HFF-Myc (cell line): ENCODE measurements at regions not wholly inside any gene's neighbourhood (a gene's known extent, or its start where the extent isn't known, plus 50 kb on each side); places are given as distances from the start of the nearest gene placed in this dataset.

Experiments used
- DNase-seq: peaks from one replicate; pipeline ENCODE4 v3.0.0-alpha.2; 2011; ENCODE audit warnings: low read depth; ENCODE audit errors: extremely low read depth
- H3K4me3 ChIP-seq: replicated peaks from 2 replicates; pipeline ENCODE4 v1.5.1; 2011; ENCODE audit warnings: low read depth, mild to moderate bottlenecking, control low read depth, low read length
- CTCF ChIP-seq: IDR thresholded peaks from 2 replicates; pipeline ENCODE4 v1.5.1; 2012; ENCODE audit warnings: mild to moderate bottlenecking, low read depth, low read length, control low read depth; ENCODE audit errors: missing control alignments

GRCh38 chr15:62498278-62498677, 333.2 kb upstream of the C2CD4B start:
- H3K4me3 ChIP-seq = no peak overlapping the region
- no peak for TF ChIP-seq CTCF
- no peak for DNase-seq

GRCh38 chr15:62498712-62499111, 333.6 kb upstream of the C2CD4B start:
- no peak for TF ChIP-seq CTCF
- no peak overlapping the region for H3K4me3 ChIP-seq
- DNase-seq = no peak

GRCh38 chr15:62500325-62500724, 335.2 kb upstream of the C2CD4B start:
- TF ChIP-seq CTCF = no peak

GRCh38 chr15:62502451-62502850, 337.4 kb upstream of the C2CD4B start:
- H3K4me3 ChIP-seq = no peak overlapping the region
- no peak for DNase-seq
- no peak for TF ChIP-seq CTCF

More at GRCh38 chr15:62500325-62500724, 335.2 kb upstream of the C2CD4B start:
- no peak overlapping the region for H3K4me3 ChIP-seq
- DNase-seq = no peak

- no peak overlapping the region for H3K4me3 ChIP-seq
- DNase-seq = no peak
- no peak for TF ChIP-seq CTCF
Observed at GRCh38 chr15:62503451-62503850, 338.4 kb upstream of the C2CD4B start.

- H3K4me3 ChIP-seq = no peak overlapping the region
- no peak for TF ChIP-seq CTCF
- DNase-seq = no peak
Observed at GRCh38 chr15:62505762-62506161, 340.7 kb upstream of the C2CD4B start.

GRCh38 chr15:62506217-62506805, 341.2 kb upstream of the C2CD4B start:
- H3K4me3 ChIP-seq = no peak overlapping the region
- no peak for TF ChIP-seq CTCF
- DNase-seq = no peak
